GM13977 (cell line): ENCODE measurements at regions not wholly inside any gene's neighbourhood (a gene's known extent, or its start where the extent isn't known, plus 50 kb on each side); places are given as distances from the start of the nearest gene placed in this dataset.

Source experiments
- DNase-seq: peaks from one replicate; pipeline ENCODE4 v3.0.0; 2012; ENCODE audit warnings: low spot score
- in situ Hi-C: fragments of 300-500 bp; cut with MboI; formaldehyde crosslinking; loops from one replicate; pipeline ENCODE4 v1.12.0; 2022; ENCODE audit warnings: low sequenced_read_pairs, low pct_unique_long_range_greater_than_20kb, mixed read lengths, inconsistent platforms; ENCODE audit not compliant: unreplicated experiment
- TF ChIP-seq, protein P1 (sequence below): IDR thresholded peaks from 2 replicates; pipeline ENCODE4 v1.5.1; 2012; ENCODE audit warnings: mild to moderate bottlenecking, control low read depth; ENCODE audit not compliant: insufficient read depth; ENCODE audit errors: extremely low read depth, missing control alignments

DNA sequence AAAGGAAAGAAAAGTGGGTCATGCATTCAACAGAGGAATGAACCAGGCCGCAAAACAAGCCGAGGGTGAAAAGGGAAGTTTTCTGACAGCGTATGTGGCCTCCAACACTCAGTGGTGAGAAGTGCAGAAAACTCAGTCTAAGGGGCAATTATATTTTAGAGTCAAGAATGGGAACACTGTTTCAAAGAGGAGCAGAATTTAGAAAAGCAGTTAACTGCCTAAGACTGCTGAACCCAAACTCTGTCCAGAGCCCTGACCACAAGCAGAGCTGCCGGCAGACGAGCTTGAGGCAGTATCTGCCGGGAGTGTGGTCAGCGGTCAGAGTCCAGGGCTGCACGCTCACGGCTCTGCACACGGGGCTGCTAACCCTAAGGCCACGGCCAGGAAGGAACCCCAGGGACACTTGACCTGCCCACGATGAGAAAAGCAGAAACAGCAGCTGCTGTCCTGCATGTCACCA, 347.0 kb upstream of the ID2 start:
- no peak for DNase-seq
- in situ Hi-C loops, result no loop called here
- TF ChIP-seq, protein P1, sequence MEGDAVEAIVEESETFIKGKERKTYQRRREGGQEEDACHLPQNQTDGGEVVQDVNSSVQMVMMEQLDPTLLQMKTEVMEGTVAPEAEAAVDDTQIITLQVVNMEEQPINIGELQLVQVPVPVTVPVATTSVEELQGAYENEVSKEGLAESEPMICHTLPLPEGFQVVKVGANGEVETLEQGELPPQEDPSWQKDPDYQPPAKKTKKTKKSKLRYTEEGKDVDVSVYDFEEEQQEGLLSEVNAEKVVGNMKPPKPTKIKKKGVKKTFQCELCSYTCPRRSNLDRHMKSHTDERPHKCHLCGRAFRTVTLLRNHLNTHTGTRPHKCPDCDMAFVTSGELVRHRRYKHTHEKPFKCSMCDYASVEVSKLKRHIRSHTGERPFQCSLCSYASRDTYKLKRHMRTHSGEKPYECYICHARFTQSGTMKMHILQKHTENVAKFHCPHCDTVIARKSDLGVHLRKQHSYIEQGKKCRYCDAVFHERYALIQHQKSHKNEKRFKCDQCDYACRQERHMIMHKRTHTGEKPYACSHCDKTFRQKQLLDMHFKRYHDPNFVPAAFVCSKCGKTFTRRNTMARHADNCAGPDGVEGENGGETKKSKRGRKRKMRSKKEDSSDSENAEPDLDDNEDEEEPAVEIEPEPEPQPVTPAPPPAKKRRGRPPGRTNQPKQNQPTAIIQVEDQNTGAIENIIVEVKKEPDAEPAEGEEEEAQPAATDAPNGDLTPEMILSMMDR, result no peak

DNA sequence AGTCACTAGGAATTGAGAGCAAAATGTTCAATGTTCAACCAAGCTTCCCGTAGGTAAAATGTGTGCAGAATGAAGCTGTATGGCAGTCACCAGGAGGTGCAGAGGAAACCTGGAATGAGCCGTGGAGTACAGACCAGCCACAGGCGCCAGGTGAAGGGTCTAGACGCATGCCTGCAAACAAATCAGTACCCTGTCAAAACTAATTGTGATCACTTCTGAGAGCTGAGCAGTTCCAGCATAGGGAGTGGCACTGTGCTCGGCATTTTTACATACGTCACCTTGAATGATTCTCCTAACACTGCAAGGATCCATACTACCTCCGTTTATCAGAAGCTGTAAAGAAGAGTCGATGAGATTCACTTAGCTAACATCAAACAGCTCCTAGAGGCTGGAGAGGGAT, 346.1 kb upstream of the ID2 start:
- TF ChIP-seq, protein P1, result no peak
- in situ Hi-C loops, result no loop called here
- no peak for DNase-seq

DNA sequence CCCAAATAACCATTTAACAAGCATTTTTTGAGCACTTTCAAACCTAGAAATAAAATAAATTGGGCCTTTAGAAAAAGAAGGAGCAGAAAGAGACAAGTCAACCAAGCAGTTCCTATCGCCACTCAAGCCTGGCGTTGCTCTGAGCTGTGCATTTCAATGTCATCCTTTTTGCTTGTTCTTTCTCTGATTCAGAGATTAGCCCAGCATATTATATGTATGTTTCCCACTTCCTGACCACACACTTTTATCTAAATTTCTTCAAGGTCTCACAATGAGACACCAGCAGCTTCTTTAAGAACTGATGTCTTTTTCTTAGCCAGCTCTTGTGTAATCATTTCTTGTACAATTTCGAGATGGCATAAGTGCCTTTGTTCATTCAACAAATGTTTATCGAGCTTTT, 344.5 kb upstream of the ID2 start:
- TF ChIP-seq, protein P1, result no peak
- in situ Hi-C loops, result no loop called here
- no peak for DNase-seq

DNA sequence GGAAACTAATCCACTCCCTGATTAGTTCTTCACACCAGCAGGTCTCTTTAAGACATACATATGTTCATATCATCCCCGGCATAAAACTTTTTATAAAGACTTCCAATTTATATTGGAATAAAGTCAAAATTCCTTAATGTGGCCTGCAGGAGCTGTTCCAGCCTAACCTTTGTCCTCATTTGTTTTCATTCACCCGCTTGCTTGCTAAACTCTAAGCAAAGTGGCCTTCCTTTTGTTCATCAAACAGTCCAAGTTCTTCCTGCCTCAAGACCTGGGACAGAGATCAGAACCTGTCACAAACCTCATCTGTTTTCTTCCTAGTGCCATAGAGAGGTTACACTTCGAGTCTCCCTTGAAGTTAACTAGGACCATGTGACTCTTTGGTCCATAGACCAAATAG, 339.4 kb upstream of the ID2 start:
- no peak for DNase-seq
- TF ChIP-seq, protein P1, result no peak
- in situ Hi-C loops, result no loop called here

DNA sequence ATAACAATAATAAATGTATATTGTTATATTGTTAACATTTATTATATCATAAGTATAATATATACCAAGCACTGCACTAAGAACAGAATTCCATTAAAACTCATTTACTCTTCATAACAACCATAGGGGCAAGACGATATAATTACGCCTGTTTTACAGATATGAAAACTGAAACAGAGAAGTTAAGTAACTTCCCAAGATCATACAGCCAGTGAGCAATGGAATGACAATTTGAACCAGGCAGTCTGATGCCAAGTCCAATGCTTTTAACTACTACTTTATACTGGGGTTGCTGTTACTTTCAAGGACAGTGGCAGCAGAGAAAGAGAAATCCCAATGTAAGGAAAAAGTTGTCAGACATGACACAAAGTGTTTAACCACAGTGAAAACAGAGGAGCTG, 338.8 kb upstream of the ID2 start:
- DNase-seq, result no peak
- TF ChIP-seq, protein P1, result no peak
- in situ Hi-C loops, result no loop called here

DNA sequence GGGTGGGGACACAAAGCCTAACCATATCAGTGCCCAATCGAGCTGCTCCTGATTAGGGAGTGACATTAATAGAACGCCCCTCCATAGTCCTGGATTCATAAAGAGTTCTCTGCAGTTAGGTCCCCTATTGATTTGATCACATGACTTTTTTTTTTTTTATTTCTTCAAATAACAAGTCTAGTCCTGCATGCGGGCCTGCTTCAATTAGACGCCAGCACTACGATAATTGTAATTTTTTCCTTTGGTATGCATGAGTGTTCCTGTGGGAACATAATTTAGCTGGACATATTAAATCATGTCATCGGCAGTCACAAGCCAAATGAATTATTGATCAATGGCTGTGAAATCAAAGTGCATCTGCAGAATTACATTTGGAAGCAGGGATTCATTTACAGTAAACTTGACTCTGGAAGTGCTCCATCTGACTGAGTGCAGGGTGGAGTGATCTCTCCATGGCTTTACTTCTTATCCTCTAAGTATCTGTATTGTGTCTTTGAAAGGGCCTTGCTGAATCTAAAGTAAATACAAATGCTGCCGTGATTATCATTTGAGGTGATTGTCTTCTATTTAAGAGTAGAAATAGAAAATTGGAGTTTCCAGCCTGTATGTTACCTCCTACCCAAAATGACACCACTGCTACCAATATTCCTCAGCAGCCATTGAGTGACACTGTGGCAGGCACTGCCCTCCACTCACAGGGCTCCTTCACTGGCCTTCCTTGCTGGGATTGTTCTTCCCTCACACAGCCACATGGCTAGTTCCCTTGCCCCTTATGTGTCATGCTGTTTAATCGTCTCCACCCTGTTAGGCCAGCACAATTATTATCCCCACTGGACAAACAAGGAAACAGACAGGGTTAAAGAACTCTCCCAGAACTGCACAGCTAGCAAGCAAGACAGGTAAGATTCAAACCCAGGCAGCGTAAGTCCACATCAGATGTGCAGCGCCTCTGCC, 337.4 kb upstream of the ID2 start:
- TF ChIP-seq, protein P1, result no peak
- in situ Hi-C loops, result no loop called here
- no peak for DNase-seq

DNA sequence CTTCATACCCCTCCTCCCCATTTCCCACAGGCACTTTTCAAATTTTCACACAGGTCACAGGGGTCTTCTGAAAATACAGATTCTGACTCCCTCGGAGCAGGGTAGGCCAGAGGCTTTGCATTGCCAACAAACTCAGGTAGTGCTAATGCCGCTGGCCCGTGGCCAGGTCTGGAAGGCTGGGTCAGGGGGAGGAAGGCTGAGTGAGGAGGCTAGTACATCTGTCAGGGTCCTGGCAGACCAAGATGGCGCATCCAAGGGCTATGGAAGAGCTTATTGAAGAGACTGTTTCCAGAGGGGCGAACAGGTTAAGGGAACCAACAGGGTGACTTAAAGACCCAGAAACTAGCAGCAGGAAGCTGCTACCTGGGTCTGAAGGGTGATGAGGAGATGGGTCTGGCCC, 336.7 kb upstream of the ID2 start:
- TF ChIP-seq, protein P1, result no peak
- DNase-seq, result no peak
- in situ Hi-C loops, result no loop called here
